ENCODE measurements at regions not wholly inside any gene's neighbourhood (a gene's known extent, or its start where the extent isn't known, plus 50 kb on each side); places are given as distances from the start of the nearest gene placed in this dataset.

DNA sequence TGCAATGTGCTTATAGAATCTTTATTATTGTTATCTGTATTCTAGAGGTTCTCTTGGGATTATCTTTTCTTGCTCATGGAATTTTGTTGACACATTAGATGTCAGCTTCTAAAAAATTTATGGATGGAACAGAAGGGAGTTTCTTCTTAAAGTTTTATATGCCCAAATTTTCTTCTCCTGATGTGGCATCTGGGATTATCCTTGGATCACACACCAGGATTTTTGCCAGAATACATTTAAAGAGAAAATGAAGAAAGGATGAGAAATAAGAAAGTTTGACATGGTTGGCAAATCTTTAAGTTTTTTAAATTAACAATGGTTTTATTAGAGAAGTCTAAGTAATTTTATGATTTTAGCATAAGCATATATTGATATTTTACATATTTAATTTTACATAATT is 706.7 kb upstream of the TMEFF2 start:
- TF ChIP-seq, protein P1, sequence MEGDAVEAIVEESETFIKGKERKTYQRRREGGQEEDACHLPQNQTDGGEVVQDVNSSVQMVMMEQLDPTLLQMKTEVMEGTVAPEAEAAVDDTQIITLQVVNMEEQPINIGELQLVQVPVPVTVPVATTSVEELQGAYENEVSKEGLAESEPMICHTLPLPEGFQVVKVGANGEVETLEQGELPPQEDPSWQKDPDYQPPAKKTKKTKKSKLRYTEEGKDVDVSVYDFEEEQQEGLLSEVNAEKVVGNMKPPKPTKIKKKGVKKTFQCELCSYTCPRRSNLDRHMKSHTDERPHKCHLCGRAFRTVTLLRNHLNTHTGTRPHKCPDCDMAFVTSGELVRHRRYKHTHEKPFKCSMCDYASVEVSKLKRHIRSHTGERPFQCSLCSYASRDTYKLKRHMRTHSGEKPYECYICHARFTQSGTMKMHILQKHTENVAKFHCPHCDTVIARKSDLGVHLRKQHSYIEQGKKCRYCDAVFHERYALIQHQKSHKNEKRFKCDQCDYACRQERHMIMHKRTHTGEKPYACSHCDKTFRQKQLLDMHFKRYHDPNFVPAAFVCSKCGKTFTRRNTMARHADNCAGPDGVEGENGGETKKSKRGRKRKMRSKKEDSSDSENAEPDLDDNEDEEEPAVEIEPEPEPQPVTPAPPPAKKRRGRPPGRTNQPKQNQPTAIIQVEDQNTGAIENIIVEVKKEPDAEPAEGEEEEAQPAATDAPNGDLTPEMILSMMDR (conservative IDR thresholded peaks at IDR 0.05; ENCODE audit: low read depth, low read length) = no peak
- TF ChIP-seq EZH2 (IDR thresholded peaks at IDR 0.05; ENCODE audit: borderline replicate concordance, low read depth, low read length, poor library complexity, severe bottlenecking) = no peak
